ENCODE measurements at regions not wholly inside any gene's neighbourhood (a gene's known extent, or its start where the extent isn't known, plus 50 kb on each side); places are given as distances from the start of the nearest gene placed in this dataset.

- no peak for TF ChIP-seq ZNF274 (IDR thresholded peaks at IDR 0.05; ENCODE audit: insufficient read depth, insufficient read length)
- 0 out of 2 replicates have a peak, but pooled peaks have one; percentile 30 for TF ChIP-seq GATAD2B (conservative IDR thresholded peaks at IDR 0.05; ENCODE audit: low read depth)
- peak; percentile 45 for TF ChIP-seq SKIL (IDR thresholded peaks at IDR 0.05; ENCODE audit: low read depth, poor library complexity, severe bottlenecking)
- TF ChIP-seq BMI1 (IDR thresholded peaks at IDR 0.05; ENCODE audit: borderline replicate concordance), result peak; percentile 18; the same call in 1 of the 2 replicates
- no peak for TF ChIP-seq NBN (IDR thresholded peaks at IDR 0.05)
- TF ChIP-seq TAF1 (IDR thresholded peaks at IDR 0.05; ENCODE audit: borderline replicate concordance, low read depth, low read length), result no peak
- TF ChIP-seq STAT3 (IDR thresholded peaks at IDR 0.05; ENCODE audit: low read depth, low read length), result no peak
- TF ChIP-seq NFIC (IDR thresholded peaks at IDR 0.05; ENCODE audit: low read depth, low read length), result peak; percentile 90
- TF ChIP-seq PAX5 (IDR thresholded peaks at IDR 0.05; ENCODE audit: borderline replicate concordance, low read depth, low read length), result no peak
- TF ChIP-seq SMC3 (IDR thresholded peaks at IDR 0.05; ENCODE audit: borderline replicate concordance, low read length), result peak; percentile 15; the same call in 1 of the 2 replicates
- TF ChIP-seq RAD51 (IDR thresholded peaks at IDR 0.05), result no peak
- TF ChIP-seq ATF7 (IDR thresholded peaks at IDR 0.05; ENCODE audit: low read depth), result peak; percentile 78
- no peak for TF ChIP-seq PRDM15 (CRISPR knock-in tag; IDR thresholded peaks at IDR 0.05)
- TF ChIP-seq CREB1 (IDR thresholded peaks at IDR 0.05; ENCODE audit: low read depth), result 0 out of 2 replicates have a peak, but pooled peaks have one; percentile 50
- TF ChIP-seq EED (IDR thresholded peaks at IDR 0.05; ENCODE audit: low read depth), result peak; percentile 83
- no peak for TF ChIP-seq CEBPZ (IDR thresholded peaks at IDR 0.05; ENCODE audit: low read depth, low read length)
- no peak for TF ChIP-seq TARDBP (IDR thresholded peaks at IDR 0.05; ENCODE audit: borderline replicate concordance)
- peak; percentile 33; the same call in 1 of the 2 replicates for TF ChIP-seq DPF2 (IDR thresholded peaks at IDR 0.05)
- TF ChIP-seq CBX3 (IDR thresholded peaks at IDR 0.05; ENCODE audit: borderline replicate concordance, low read depth), result no peak
- TF ChIP-seq RELA (IDR thresholded peaks at IDR 0.05; ENCODE audit: borderline replicate concordance, partially characterized antibody), result peak; percentile 83
- TF ChIP-seq MYC (IDR thresholded peaks at IDR 0.05; ENCODE audit: insufficient read depth, insufficient read length, insufficient replicate concordance, low read length, severe bottlenecking), result no peak
- no peak for TF ChIP-seq BCL3 (IDR thresholded peaks at IDR 0.05; ENCODE audit: borderline replicate concordance, insufficient read depth, low read depth, low read length, poor library complexity, severe bottlenecking)
These were observed 129.6 kb downstream of the CD24 start (continued) for GRCh38 chr6:106844930-106845329.
